ENCODE measurements at regions not wholly inside any gene's neighbourhood (a gene's known extent, or its start where the extent isn't known, plus 50 kb on each side); places are given as distances from the start of the nearest gene placed in this dataset.
A peak's percentile ranks its signal among the peaks of the same experiment; 100 is the strongest.

GRCh38 chr19:34120846-34121639, 51.3 kb upstream of the LSM14A start:
- peak; percentile 64 for DNase-seq

All from activated CD8-positive, alpha-beta memory T cell treated with anti-CD3 and anti-CD28 coated beads, Interleukin-2, amount 50 U/mL, for 48 hours (primary cell).